PC-9 (cell line): ENCODE measurements at regions not wholly inside any gene's neighbourhood (a gene's known extent, or its start where the extent isn't known, plus 50 kb on each side); places are given as distances from the start of the nearest gene placed in this dataset.

Experiments used
- BruUV-seq: library from RNA; stranded (reverse); fragments of 400-500 nt; replicated peaks from 2 replicates; lab custom pipeline; 2021; lab: Mats Ljungman, UMichigan
- CTCF ChIA-PET: fragments of 300-600 bp; sonication (Branson Sonifier 250); formaldehyde crosslinking; loops from one replicate; lab custom pipeline; 2022; ENCODE audit warnings: antibody characterized with exemption; lab: Charles Lee
- POLR2A ChIA-PET: fragments of 300-600 bp; sonication (Branson Sonifier 250); formaldehyde crosslinking; loops from one replicate; lab custom pipeline; 2022; ENCODE audit warnings: antibody characterized with exemption; ENCODE audit not compliant: unreplicated experiment; lab: Charles Lee
- DNase-seq, 2 experiments: peaks; one replicate each; pipeline versions ENCODE4 v3.0.0 to v3.0.0-alpha.2; 2015 to 2022; ENCODE audit warnings: mixed read lengths in 1 of 2
- H2AFZ ChIP-seq: fragments of 200-600 bp; sonication (generic); 2 replicates; pipeline ENCODE4 v1.8.1; 2017; ENCODE audit warnings: antibody characterized with exemption
- H3F3A ChIP-seq: fragments of 200-600 bp; sonication (generic); 2 replicates; pipeline ENCODE4 v1.8.1; 2017; ENCODE audit warnings: antibody characterized with exemption, mild to moderate bottlenecking, low read depth; ENCODE audit not compliant: insufficient read depth
- H3K27ac ChIP-seq: fragments of 200-600 bp; sonication (generic); 2 replicates; pipeline ENCODE4 v1.6.1; 2016; ENCODE audit warnings: mixed run types
- H3K27me3 ChIP-seq: fragments of 200-600 bp; sonication (generic); 2 replicates; pipeline ENCODE4 v1.6.1; 2016; ENCODE audit warnings: low read depth, mixed run types; ENCODE audit not compliant: insufficient read depth
- H3K36me3 ChIP-seq: fragments of 200-600 bp; sonication (generic); 2 replicates; pipeline ENCODE4 v1.6.1; 2016; ENCODE audit warnings: low read depth, mixed run types
- H3K4me1 ChIP-seq: fragments of 200-600 bp; sonication (generic); replicated peaks from 2 replicates; pipeline ENCODE4 v1.6.1; 2016; ENCODE audit warnings: mixed run types; ENCODE audit not compliant: insufficient read depth
- H3K4me2 ChIP-seq: fragments of 200-600 bp; sonication (generic); 2 replicates; pipeline ENCODE4 v1.6.1; 2017; ENCODE audit warnings: mixed run types
- H3K4me3 ChIP-seq: fragments of 200-600 bp; sonication (generic); 2 replicates; pipeline ENCODE4 v1.6.1; 2016; ENCODE audit warnings: mixed run types
- H3K79me2 ChIP-seq: fragments of 200-600 bp; sonication (generic); 2 replicates; pipeline ENCODE4 v1.6.1; 2017; ENCODE audit warnings: low read depth, mixed run types
- H3K9me2 ChIP-seq: fragments of 200-600 bp; sonication (generic); 2 replicates; pipeline ENCODE4 v1.8.1; 2017; ENCODE audit warnings: mild to moderate bottlenecking; ENCODE audit not compliant: insufficient read depth
- H3K9me3 ChIP-seq: fragments of 200-600 bp; sonication (generic); 2 replicates; pipeline ENCODE4 v1.8.1; 2016; ENCODE audit warnings: low read depth; ENCODE audit not compliant: insufficient read depth
- H4K20me1 ChIP-seq: fragments of 200-600 bp; sonication (generic); 2 replicates; pipeline ENCODE4 v1.8.1; 2017; ENCODE audit not compliant: insufficient read depth
- CTCF ChIP-seq: fragments of 200-600 bp; sonication (generic); conservative IDR thresholded peaks from 2 replicates; pipeline ENCODE4 v1.6.1; 2017; ENCODE audit warnings: mixed run types, antibody characterized with exemption, mild to moderate bottlenecking, moderate library complexity
- EZH2 ChIP-seq: fragments of 200-600 bp; sonication (generic); IDR thresholded peaks from 2 replicates; pipeline ENCODE4 v1.8.0; 2017; ENCODE audit warnings: antibody characterized with exemption, low read depth
- intact Hi-C: fragments of 100-400 bp; cut with micrococcal nuclease; formaldehyde crosslinking; loops from one replicate; pipeline ENCODE4 v1.10.0; 2022; ENCODE audit not compliant: unreplicated experiment

DNA sequence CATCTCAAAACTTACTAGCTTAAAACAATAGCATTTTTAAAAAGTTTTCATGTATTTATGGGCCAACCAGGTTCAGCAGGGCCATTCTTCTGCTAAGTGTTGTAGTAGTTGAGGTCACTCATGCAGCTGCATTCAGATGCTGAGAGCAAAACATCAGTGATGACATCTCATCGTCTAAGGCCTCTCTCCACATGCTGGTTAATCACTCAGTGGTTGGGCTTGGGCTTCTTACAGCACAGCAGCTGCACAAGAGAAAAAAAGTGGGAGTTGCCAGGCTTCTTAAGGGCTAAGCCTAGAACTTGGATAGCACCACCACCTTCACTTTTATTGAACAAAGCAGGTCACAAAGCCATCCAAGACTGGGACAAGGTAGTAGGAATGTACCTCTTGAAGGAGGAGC lies 190.3 kb downstream of the IRS1 start:
- TF ChIP-seq EZH2 (no peak), CTCF (no peak)
- BruUV-seq = no TSS peak
- H3K9me3 ChIP-seq = peaks cover 8% of the 10 kb centered on the region; the same call in 1 of the 2 replicates
- no peaks in the 10 kb centered on the region for H4K20me1 ChIP-seq
- no peaks in the 10 kb centered on the region for H3K36me3 ChIP-seq
- no peak overlapping the region for H3K4me3 ChIP-seq
- H3K27ac ChIP-seq = no peak overlapping the region
- H3K9me2 ChIP-seq = no peaks in the 10 kb centered on the region
- H3F3A ChIP-seq = no peaks in the 10 kb centered on the region
- ChIA-PET CTCF (no interaction called here), POLR2A (no interaction called here)
- no peak overlapping the region for H2AFZ ChIP-seq
- H3K4me1 ChIP-seq = peaks cover 9% of the 10 kb centered on the region; the same call in 1 of the 2 replicates
- no peaks in the 10 kb centered on the region for H3K79me2 ChIP-seq
- no peak for DNase-seq
- H3K27me3 ChIP-seq = no peaks in the 10 kb centered on the region
- H3K4me2 ChIP-seq = no peak overlapping the region
- intact Hi-C loops = no loop called here

DNA sequence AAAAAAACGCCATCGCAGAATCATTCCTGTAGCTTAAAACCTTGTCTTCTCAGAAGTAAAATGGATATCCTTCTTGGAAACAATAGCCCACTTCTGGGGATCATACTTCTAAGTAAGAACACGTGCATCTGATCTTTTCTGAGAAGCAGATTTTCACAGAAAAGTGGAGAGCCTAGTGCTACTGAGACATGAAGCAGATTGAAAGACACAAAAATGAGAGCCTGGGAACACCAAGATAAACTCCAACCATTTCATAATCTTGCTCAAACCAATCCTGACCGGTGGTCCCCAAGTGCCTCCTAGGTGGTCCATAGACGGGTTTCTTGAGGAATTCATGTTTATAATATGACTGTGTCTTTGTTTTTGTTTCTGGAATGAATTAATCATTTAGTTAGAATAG lies 191.2 kb downstream of the IRS1 start:
- no TSS peak for BruUV-seq
- H3F3A ChIP-seq = no peaks in the 10 kb centered on the region
- no peaks in the 10 kb centered on the region for H3K27me3 ChIP-seq
- TF ChIP-seq CTCF = no peak
- no peak for TF ChIP-seq EZH2
- intact Hi-C loops = no loop called here
- H3K4me2 ChIP-seq = no peak overlapping the region
- H3K27ac ChIP-seq = no peak overlapping the region
- H3K4me1 ChIP-seq = peaks cover 9% of the 10 kb centered on the region; the same call in 1 of the 2 replicates
- H2AFZ ChIP-seq = no peak overlapping the region
- no peaks in the 10 kb centered on the region for H3K9me2 ChIP-seq
- ChIA-PET POLR2A (no interaction called here), CTCF (no interaction called here)
- no peaks in the 10 kb centered on the region for H4K20me1 ChIP-seq
- H3K4me3 ChIP-seq = no peak overlapping the region
- H3K79me2 ChIP-seq = no peaks in the 10 kb centered on the region
- DNase-seq = no peak
- H3K36me3 ChIP-seq = no peaks in the 10 kb centered on the region
- H3K9me3 ChIP-seq = peaks cover 8% of the 10 kb centered on the region; the same call in 1 of the 2 replicates

DNA sequence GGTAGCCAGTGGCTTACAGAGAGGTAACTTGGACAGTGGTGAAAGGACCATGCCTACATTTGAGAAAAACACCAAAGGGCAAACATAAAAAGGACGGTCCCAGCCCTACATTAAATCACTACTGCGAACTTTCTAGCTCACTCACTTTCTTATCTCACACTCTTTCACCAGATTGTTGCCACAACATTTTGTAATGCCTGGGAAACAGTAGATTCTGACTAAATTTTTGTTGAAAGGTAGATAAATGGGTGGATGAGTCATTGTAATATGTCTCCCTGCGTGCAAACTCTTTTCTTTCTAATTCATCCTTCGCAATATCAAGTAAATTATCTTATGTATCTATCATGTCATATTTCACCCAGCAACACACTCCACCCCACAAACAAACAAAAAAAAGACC lies 192.2 kb downstream of the IRS1 start:
- Histone ChIP-seq H3K27ac (no peak overlapping the region; the same call in 1 of the 2 replicates), H3K9me3 (peaks cover 8% of the 10 kb centered on the region; the same call in 1 of the 2 replicates), H3K4me1 (peaks cover 9% of the 10 kb centered on the region; the same call in 1 of the 2 replicates), H3K4me3 (no peak overlapping the region), H3K9me2 (no peaks in the 10 kb centered on the region), H4K20me1 (no peaks in the 10 kb centered on the region), H3K79me2 (no peaks in the 10 kb centered on the region), H3K27me3 (no peaks in the 10 kb centered on the region), H2AFZ (no peak overlapping the region), H3K4me2 (no peak overlapping the region), H3F3A (no peaks in the 10 kb centered on the region), H3K36me3 (no peaks in the 10 kb centered on the region)
- TF ChIP-seq EZH2 (no peak), CTCF (no peak)
- CTCF ChIA-PET = no interaction called here
- DNase-seq = no peak
- BruUV-seq = no TSS peak
- intact Hi-C loops = no loop called here
- POLR2A ChIA-PET = no interaction called here
